Suprapubic skin (tissue), 4 donors: ENCODE measurements at regions not wholly inside any gene's neighbourhood (a gene's known extent, or its start where the extent isn't known, plus 50 kb on each side); places are given as distances from the start of the nearest gene placed in this dataset.

Experiments
- DNase-seq, 2 donors: peaks; one replicate each; pipeline ENCODE4 v3.0.0-alpha.2; 2019; ENCODE audit warnings: low spot score in 2 of 2
- H3K27ac ChIP-seq: fragments of 200-600 bp; sonication (generic); one replicate; pipeline ENCODE4 v1.5.1; 2019
- H3K27me3 ChIP-seq: fragments of 200-600 bp; sonication (generic); one replicate; pipeline ENCODE4 v1.5.1; 2019
- H3K36me3 ChIP-seq: fragments of 200-600 bp; sonication (generic); one replicate; pipeline ENCODE4 v1.5.1; 2019
- H3K4me1 ChIP-seq: fragments of 200-600 bp; sonication (generic); one replicate; pipeline ENCODE4 v1.5.1; 2019
- H3K4me3 ChIP-seq: fragments of 200-600 bp; sonication (generic); one replicate; pipeline ENCODE4 v1.5.1; 2019; ENCODE audit warnings: mild to moderate bottlenecking
- H3K9me3 ChIP-seq: fragments of 200-600 bp; sonication (generic); one replicate; pipeline ENCODE4 v1.5.1; 2019
- EP300 ChIP-seq: sonication (generic); formaldehyde crosslinking; IDR thresholded peaks from one replicate; pipeline ENCODE4 v1.6.1; 2017; ENCODE audit warnings: antibody characterized with exemption
- POLR2A ChIP-seq, 2 donors: fragments of 450-650 bp; IDR thresholded peaks; one replicate each; pipeline ENCODE4 v1.6.1; 2017; ENCODE audit warnings: antibody characterized with exemption in 2 of 2, mild to moderate bottlenecking in 2 of 2, moderate library complexity in 2 of 2
- POLR2AphosphoS5 ChIP-seq, 3 donors: sonication (generic); formaldehyde crosslinking; IDR thresholded peaks; one replicate each; pipeline ENCODE4 v1.6.1; 2017; ENCODE audit warnings: antibody characterized with exemption in 3 of 3
- WGBS: methylation state at CpG from one replicate; pipeline ENCODE4 v1.1.5; 2018; 5-methylcytosine and 5-hydroxymethylcytosine counted together
- TF ChIP-seq, protein P1 (sequence below), 2 donors: fragments of 200-600 bp in 1 of 2; fragments of 450-650 bp in 1 of 2; sonication (generic) in 1 of 2; IDR thresholded peaks; one replicate each; pipeline ENCODE4 v1.5.1; 2016 to 2019; ENCODE audit warnings: antibody characterized with exemption in 2 of 2, mild to moderate bottlenecking in 1 of 2, moderate library complexity in 1 of 2

DNA sequence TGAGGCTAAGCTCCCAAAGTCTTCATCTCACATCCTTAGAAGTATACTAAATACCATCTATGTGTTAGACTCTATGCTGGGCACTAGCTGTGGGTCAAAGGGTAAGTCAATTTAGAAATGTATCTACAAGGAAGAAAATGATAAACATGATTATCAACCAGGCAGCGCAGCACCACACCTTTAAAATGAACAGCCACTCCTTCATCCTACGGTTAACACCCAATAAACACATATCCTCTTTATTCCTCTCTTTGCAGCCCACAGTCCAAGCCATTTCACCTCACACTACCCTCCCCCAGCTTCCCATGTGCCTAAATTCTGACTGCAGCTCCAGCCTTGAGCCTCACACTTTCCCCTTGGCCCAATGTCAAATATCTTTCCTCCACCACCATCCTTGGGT, 362.6 kb downstream of the FGFR2 start:
- WGBS: 94% methylated on average over 2 of the region's 2 CpGs
- Histone ChIP-seq H3K27me3 (no peaks in the 10 kb centered on the region), H3K9me3 (no peaks in the 10 kb centered on the region), H3K27ac (no peak overlapping the region), H3K36me3 (no peaks in the 10 kb centered on the region), H3K4me1 (peaks cover 15% of the 10 kb centered on the region), H3K4me3 (no peak overlapping the region)
- TF ChIP-seq POLR2AphosphoS5 (IDR thresholded peaks at IDR 0.05) (no peak), POLR2A (IDR thresholded peaks at IDR 0.05) (no peak), EP300 (no peak)
- TF ChIP-seq, protein P1, sequence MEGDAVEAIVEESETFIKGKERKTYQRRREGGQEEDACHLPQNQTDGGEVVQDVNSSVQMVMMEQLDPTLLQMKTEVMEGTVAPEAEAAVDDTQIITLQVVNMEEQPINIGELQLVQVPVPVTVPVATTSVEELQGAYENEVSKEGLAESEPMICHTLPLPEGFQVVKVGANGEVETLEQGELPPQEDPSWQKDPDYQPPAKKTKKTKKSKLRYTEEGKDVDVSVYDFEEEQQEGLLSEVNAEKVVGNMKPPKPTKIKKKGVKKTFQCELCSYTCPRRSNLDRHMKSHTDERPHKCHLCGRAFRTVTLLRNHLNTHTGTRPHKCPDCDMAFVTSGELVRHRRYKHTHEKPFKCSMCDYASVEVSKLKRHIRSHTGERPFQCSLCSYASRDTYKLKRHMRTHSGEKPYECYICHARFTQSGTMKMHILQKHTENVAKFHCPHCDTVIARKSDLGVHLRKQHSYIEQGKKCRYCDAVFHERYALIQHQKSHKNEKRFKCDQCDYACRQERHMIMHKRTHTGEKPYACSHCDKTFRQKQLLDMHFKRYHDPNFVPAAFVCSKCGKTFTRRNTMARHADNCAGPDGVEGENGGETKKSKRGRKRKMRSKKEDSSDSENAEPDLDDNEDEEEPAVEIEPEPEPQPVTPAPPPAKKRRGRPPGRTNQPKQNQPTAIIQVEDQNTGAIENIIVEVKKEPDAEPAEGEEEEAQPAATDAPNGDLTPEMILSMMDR (IDR thresholded peaks at IDR 0.05): no peak
- no peak for DNase-seq

GRCh38 chr10:121236621-121237020, 361.6 kb downstream of the FGFR2 start:
- Histone ChIP-seq H3K4me3 (no peak overlapping the region), H3K27ac (no peak overlapping the region), H3K9me3 (no peaks in the 10 kb centered on the region), H3K27me3 (no peaks in the 10 kb centered on the region), H3K4me1 (peaks cover 21% of the 10 kb centered on the region), H3K36me3 (no peaks in the 10 kb centered on the region)
- 51% methylated on average over 4 of the region's 4 CpGs for WGBS
- no peak for TF ChIP-seq POLR2A (IDR thresholded peaks at IDR 0.05)
- TF ChIP-seq, protein P1 (IDR thresholded peaks at IDR 0.05): no peak
- TF ChIP-seq EP300: no peak
- TF ChIP-seq POLR2AphosphoS5 (IDR thresholded peaks at IDR 0.05): no peak
- DNase-seq: no peak

DNA sequence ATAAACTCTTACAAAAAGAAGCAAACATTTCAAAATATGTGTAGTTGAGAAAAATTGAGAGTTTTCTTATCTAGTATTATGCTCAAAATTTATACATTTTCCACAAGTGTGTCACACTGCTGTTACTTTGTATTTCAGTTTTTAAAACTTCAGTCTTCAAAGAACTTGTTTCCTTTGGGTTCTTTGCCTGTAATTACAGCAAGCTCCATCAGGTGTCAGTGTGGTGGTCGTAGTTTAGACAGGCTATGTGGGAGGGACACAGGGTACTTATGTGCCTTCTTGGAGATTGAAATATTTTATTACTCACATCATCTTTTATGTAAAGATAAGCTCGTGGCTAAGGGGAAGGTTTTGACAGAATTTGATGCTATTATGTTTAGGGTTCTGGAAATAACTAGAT, 360.5 kb downstream of the FGFR2 start:
- no peaks in the 10 kb centered on the region for H3K9me3 ChIP-seq
- no peaks in the 10 kb centered on the region for H3K27me3 ChIP-seq
- no peak overlapping the region for H3K27ac ChIP-seq
- TF ChIP-seq POLR2AphosphoS5 (IDR thresholded peaks at IDR 0.05): no peak
- TF ChIP-seq, protein P1 (IDR thresholded peaks at IDR 0.05): no peak
- TF ChIP-seq POLR2A (IDR thresholded peaks at IDR 0.05): no peak
- no peak for TF ChIP-seq EP300
- H3K4me3 ChIP-seq: no peak overlapping the region
- DNase-seq: no peak
- WGBS: 89% methylated on average over 2 of the region's 2 CpGs
- H3K36me3 ChIP-seq: no peaks in the 10 kb centered on the region
- H3K4me1 ChIP-seq: peaks cover 28% of the 10 kb centered on the region

- Histone ChIP-seq H3K27ac (no peak overlapping the region), H3K4me1 (peaks cover 41% of the 10 kb centered on the region), H3K27me3 (no peaks in the 10 kb centered on the region), H3K4me3 (no peak overlapping the region), H3K9me3 (no peaks in the 10 kb centered on the region), H3K36me3 (no peaks in the 10 kb centered on the region)
- TF ChIP-seq POLR2AphosphoS5 (IDR thresholded peaks at IDR 0.05) (no peak), POLR2A (IDR thresholded peaks at IDR 0.05) (no peak)
- TF ChIP-seq, protein P1 (IDR thresholded peaks at IDR 0.05): no peak
- 49% methylated on average over 4 of the region's 4 CpGs for WGBS
- no peak for DNase-seq
Measured at GRCh38 chr10:121240011-121240410, 358.2 kb downstream of the FGFR2 start.

- H3K27me3 ChIP-seq: no peaks in the 10 kb centered on the region
- WGBS: 85% methylated on average over 2 of the region's 2 CpGs
- no peaks in the 10 kb centered on the region for H3K9me3 ChIP-seq
- H3K27ac ChIP-seq: no peak overlapping the region
- peaks cover 46% of the 10 kb centered on the region for H3K4me1 ChIP-seq
- no peak for DNase-seq
- no peak for TF ChIP-seq EP300
- TF ChIP-seq, protein P1 (IDR thresholded peaks at IDR 0.05): no peak
- H3K36me3 ChIP-seq: no peaks in the 10 kb centered on the region
- no peak overlapping the region for H3K4me3 ChIP-seq
Measured at GRCh38 chr10:121240556-121240955, 357.7 kb downstream of the FGFR2 start.
